Osteocyte (in vitro differentiated cells): ENCODE measurements at regions not wholly inside any gene's neighbourhood (a gene's known extent, or its start where the extent isn't known, plus 50 kb on each side); places are given as distances from the start of the nearest gene placed in this dataset.
"Not testable (repeated sequence)": the region's sequence is repeated elsewhere in the genome, so short reads cannot be mapped to it uniquely, and the experiment has no call there.

Experiments
- DNase-seq: peaks from one replicate; pipeline ENCODE4 v3.0.0; 2021; ENCODE audit warnings: mixed read lengths; ENCODE audit not compliant: unreplicated experiment; ENCODE audit errors: extremely low spot score
- H3K27ac Mint-ChIP-seq: one replicate; pipeline ENCODE4 v1.8.0; 2021; ENCODE audit warnings: mild to moderate bottlenecking, mixed read lengths; ENCODE audit not compliant: unreplicated experiment
- H3K27me3 Mint-ChIP-seq: one replicate; pipeline ENCODE4 v1.8.0; 2021; ENCODE audit warnings: mixed read lengths; ENCODE audit not compliant: unreplicated experiment
- H3K36me3 Mint-ChIP-seq: one replicate; pipeline ENCODE4 v1.8.0; 2021; ENCODE audit warnings: mixed read lengths; ENCODE audit not compliant: unreplicated experiment
- H3K4me1 Mint-ChIP-seq: one replicate; pipeline ENCODE4 v1.8.0; 2021; ENCODE audit warnings: mixed read lengths; ENCODE audit not compliant: unreplicated experiment
- H3K4me3 Mint-ChIP-seq: one replicate; pipeline ENCODE4 v1.8.0; 2021; ENCODE audit warnings: mild to moderate bottlenecking, moderate library complexity, mixed read lengths; ENCODE audit not compliant: unreplicated experiment
- H3K9me3 Mint-ChIP-seq: one replicate; pipeline ENCODE4 v1.8.0; 2021; ENCODE audit warnings: mixed read lengths; ENCODE audit not compliant: unreplicated experiment
- CTCF ChIP-seq: fragments of 200-600 bp; sonication (generic); IDR thresholded peaks from 2 replicates; pipeline ENCODE4 v1.5.0; 2021; ENCODE audit warnings: antibody characterized with exemption, mild to moderate bottlenecking, moderate library complexity

- Mint-ChIP-seq H3K4me1 (peaks cover 2% of the 10 kb centered on the region), H3K27me3 (peaks cover 31% of the 10 kb centered on the region), H3K9me3 (no peaks in the 10 kb centered on the region), H3K4me3 (no peak overlapping the region), H3K27ac (no peak overlapping the region), H3K36me3 (no peaks in the 10 kb centered on the region)
- DNase-seq, result no peak
- no peak for TF ChIP-seq CTCF
These were observed 171.8 kb upstream of the TBL1X start for GRCh38 chrX:9293051-9293496.

- Mint-ChIP-seq H3K36me3 (no peaks in the 10 kb centered on the region), H3K27me3 (peaks cover 31% of the 10 kb centered on the region), H3K27ac (no peak overlapping the region), H3K9me3 (peaks cover 5% of the 10 kb centered on the region), H3K4me1 (peaks cover 2% of the 10 kb centered on the region), H3K4me3 (no peak overlapping the region)
- no peak for TF ChIP-seq CTCF
- DNase-seq, result no peak
These were observed 171.0 kb upstream of the TBL1X start for GRCh38 chrX:9293903-9294302.

- no peak overlapping the region for H3K4me3 Mint-ChIP-seq
- no peaks in the 10 kb centered on the region for H3K36me3 Mint-ChIP-seq
- no peak for TF ChIP-seq CTCF
- H3K4me1 Mint-ChIP-seq, result peaks cover 2% of the 10 kb centered on the region
- no peak for DNase-seq
- peaks cover 31% of the 10 kb centered on the region for H3K27me3 Mint-ChIP-seq
- no peak overlapping the region for H3K27ac Mint-ChIP-seq
- H3K9me3 Mint-ChIP-seq, result peaks cover 5% of the 10 kb centered on the region
These were observed 169.3 kb upstream of the TBL1X start for GRCh38 chrX:9295551-9295950.

- TF ChIP-seq CTCF, result no peak
- no peak overlapping the region for H3K4me3 Mint-ChIP-seq
- no peak overlapping the region for H3K27ac Mint-ChIP-seq
- H3K9me3 Mint-ChIP-seq, result peaks cover 9% of the 10 kb centered on the region
- peaks cover 16% of the 10 kb centered on the region for H3K27me3 Mint-ChIP-seq
- DNase-seq, result no peak
- H3K36me3 Mint-ChIP-seq, result no peaks in the 10 kb centered on the region
- no peaks in the 10 kb centered on the region for H3K4me1 Mint-ChIP-seq
These were observed 166.6 kb upstream of the TBL1X start for GRCh38 chrX:9298221-9298620.

GRCh38 chrX:9299681-9300080, 165.2 kb upstream of the TBL1X start:
- H3K36me3 Mint-ChIP-seq, H3K4me3 Mint-ChIP-seq, H3K27me3 Mint-ChIP-seq: not testable (repeated sequence)

GRCh38 chrX:9301836-9302235, 163.0 kb upstream of the TBL1X start:
- no peaks in the 10 kb centered on the region for H3K27me3 Mint-ChIP-seq
- no peak overlapping the region for H3K4me3 Mint-ChIP-seq
- TF ChIP-seq CTCF, result no peak
- H3K9me3 Mint-ChIP-seq, result peaks cover 9% of the 10 kb centered on the region
- no peaks in the 10 kb centered on the region for H3K4me1 Mint-ChIP-seq
- no peaks in the 10 kb centered on the region for H3K36me3 Mint-ChIP-seq
- H3K27ac Mint-ChIP-seq, result no peak overlapping the region
- no peak for DNase-seq

More at GRCh38 chrX:9299681-9300080, 165.2 kb upstream of the TBL1X start:
- H3K9me3 Mint-ChIP-seq, H3K27ac Mint-ChIP-seq, H3K4me1 Mint-ChIP-seq, DNase-seq: not testable (repeated sequence)
